ENCODE measurements at regions not wholly inside any gene's neighbourhood (a gene's known extent, or its start where the extent isn't known, plus 50 kb on each side); places are given as distances from the start of the nearest gene placed in this dataset.

DNA sequence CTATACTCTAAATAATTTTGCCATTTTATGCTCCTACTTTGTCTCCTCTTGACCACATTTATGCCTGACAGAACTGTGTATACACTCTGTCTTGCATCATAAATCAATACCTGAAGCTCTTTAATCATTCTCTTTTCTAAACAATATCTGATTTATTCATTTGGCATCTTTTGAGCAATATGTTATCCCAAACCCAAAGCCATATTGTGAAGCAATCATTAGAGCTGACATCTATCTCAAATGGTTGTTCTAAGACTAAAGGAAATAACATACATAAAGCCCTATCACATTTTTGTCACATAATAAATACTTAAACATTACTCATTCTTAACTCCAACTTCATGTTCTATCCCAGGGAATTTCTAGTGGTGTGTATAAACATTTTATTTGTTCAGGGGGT lies 717.6 kb downstream of the SORCS1 start:
- TF ChIP-seq EZH2 (IDR thresholded peaks at IDR 0.05; ENCODE audit: borderline replicate concordance) = no peak
- TF ChIP-seq, protein P1, sequence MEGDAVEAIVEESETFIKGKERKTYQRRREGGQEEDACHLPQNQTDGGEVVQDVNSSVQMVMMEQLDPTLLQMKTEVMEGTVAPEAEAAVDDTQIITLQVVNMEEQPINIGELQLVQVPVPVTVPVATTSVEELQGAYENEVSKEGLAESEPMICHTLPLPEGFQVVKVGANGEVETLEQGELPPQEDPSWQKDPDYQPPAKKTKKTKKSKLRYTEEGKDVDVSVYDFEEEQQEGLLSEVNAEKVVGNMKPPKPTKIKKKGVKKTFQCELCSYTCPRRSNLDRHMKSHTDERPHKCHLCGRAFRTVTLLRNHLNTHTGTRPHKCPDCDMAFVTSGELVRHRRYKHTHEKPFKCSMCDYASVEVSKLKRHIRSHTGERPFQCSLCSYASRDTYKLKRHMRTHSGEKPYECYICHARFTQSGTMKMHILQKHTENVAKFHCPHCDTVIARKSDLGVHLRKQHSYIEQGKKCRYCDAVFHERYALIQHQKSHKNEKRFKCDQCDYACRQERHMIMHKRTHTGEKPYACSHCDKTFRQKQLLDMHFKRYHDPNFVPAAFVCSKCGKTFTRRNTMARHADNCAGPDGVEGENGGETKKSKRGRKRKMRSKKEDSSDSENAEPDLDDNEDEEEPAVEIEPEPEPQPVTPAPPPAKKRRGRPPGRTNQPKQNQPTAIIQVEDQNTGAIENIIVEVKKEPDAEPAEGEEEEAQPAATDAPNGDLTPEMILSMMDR (IDR thresholded peaks at IDR 0.05; ENCODE audit: poor library complexity) = no peak
